ENCODE measurements at regions not wholly inside any gene's neighbourhood (a gene's known extent, or its start where the extent isn't known, plus 50 kb on each side); places are given as distances from the start of the nearest gene placed in this dataset.

DNA sequence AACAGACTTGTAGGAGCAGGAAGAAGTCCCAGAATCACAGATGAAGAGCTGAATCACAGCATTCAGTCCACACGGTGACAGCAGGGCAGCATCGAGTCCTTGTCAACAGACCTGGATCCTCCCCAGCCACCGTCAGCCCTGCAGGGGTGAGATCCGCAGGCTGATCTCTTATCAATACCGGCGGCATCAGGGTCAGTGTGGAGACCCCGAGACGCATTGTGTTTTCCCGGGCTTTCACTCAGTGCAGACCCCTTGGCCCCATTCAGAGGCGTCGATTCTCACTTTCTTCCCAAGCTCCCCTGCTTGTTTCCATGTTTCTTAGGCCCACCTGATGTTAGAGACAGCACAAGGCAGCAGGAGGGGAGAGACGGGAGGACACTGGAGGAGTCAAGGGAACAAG, 609.6 kb downstream of the PTPRU start:
- ChIA-PET CTCF (interaction anchor here (1.0 to 1.3 kb wide), 2 partner anchors 10 to 17 kb away, joined by 3 read pairs; no protein-coding TSS in a partner anchor), POLR2A (no interaction called here)
- no peak for DNase-seq (ENCODE audit: extremely low spot score)

DNA sequence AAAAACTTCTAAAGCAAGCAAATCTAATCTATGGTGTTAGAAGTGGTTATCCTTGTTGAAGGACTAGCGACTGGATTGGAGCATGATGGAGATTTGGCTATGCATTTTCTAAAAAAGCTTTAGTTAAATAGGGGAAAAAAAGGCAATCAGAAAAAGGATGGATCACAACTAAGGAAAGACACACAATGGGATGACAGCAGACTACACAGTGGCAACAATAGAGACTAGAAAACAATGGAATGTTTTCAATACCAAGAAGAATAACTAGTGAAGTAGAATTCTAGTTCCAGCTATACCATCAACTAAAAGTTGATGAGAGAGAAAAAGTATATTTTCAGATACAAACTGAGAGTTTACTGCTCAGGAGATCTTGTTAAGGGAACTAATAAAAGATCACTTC, 605.8 kb downstream of the PTPRU start:
- DNase-seq (ENCODE audit: extremely low spot score): no peak
- TF ChIP-seq, protein P1, sequence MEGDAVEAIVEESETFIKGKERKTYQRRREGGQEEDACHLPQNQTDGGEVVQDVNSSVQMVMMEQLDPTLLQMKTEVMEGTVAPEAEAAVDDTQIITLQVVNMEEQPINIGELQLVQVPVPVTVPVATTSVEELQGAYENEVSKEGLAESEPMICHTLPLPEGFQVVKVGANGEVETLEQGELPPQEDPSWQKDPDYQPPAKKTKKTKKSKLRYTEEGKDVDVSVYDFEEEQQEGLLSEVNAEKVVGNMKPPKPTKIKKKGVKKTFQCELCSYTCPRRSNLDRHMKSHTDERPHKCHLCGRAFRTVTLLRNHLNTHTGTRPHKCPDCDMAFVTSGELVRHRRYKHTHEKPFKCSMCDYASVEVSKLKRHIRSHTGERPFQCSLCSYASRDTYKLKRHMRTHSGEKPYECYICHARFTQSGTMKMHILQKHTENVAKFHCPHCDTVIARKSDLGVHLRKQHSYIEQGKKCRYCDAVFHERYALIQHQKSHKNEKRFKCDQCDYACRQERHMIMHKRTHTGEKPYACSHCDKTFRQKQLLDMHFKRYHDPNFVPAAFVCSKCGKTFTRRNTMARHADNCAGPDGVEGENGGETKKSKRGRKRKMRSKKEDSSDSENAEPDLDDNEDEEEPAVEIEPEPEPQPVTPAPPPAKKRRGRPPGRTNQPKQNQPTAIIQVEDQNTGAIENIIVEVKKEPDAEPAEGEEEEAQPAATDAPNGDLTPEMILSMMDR (IDR thresholded peaks at IDR 0.05; ENCODE audit: control extremely low read depth, extremely low read depth, low read depth, missing control alignments): no peak
- ChIA-PET CTCF (no interaction called here), POLR2A (no interaction called here)

More for the DNA sequence above, 609.6 kb downstream of the PTPRU start:
- TF ChIP-seq, protein P1 (IDR thresholded peaks at IDR 0.05; ENCODE audit: control extremely low read depth, extremely low read depth, low read depth, missing control alignments): no peak

DNA sequence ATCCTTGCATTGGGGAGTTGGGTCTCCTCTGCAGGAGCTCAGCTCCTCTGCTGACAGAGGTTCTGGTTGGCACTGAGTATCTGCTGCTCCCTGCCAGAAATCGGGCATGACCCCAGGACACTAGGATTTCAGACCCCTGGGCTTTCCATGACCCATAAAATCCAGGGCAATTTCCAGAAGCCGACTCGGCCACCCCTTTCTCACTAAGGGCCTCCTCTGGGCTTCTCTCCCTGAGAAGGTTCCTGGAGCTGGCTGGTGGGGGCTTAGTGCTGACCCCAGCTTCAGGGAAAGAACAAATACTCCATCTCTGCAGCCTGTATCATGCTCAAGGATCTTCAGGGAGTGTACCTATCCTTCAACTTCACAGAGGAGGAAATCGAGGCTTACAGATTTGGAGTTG, 603.4 kb downstream of the PTPRU start:
- ChIA-PET CTCF (interaction anchor here (2.0 kb wide), 1 partner anchor 10 kb away, joined by 12 read pairs; no protein-coding TSS in a partner anchor), POLR2A (no interaction called here)
- no peak for DNase-seq (ENCODE audit: extremely low spot score)
- TF ChIP-seq, protein P1 (IDR thresholded peaks at IDR 0.05; ENCODE audit: control extremely low read depth, extremely low read depth, low read depth, missing control alignments): no peak

DNA sequence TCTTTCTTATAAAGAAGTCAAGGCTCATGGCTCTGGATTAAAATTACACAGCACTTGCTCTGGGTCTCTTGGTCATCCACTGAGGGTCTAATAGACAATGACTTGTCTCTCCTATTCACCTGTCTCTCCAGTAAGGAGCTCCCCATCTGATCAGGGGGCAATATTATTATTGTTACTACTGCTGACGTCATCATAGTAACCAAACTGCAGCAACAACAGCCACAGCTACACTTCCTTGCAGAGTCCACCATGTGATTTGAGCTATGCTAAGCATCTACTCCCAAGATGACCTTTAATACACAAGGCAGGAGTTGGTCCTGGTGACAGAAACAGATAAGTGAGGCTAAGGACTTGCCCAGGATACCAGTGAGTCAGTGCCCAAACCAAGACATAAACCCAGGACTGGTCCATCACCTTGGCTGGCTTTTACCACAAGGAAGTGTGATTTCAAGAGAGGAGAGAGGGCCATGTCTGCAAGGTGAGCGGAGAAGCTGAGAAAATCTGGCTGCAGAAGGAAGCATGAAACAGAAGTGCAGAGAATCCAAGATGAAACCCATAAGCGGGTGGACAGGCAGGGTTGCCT, 602.5 kb downstream of the PTPRU start:
- ChIA-PET POLR2A (no interaction called here), CTCF (interaction anchor here (2.0 kb wide), 1 partner anchor 10 kb away, joined by 12 read pairs; no protein-coding TSS in a partner anchor)
- no peak for DNase-seq (ENCODE audit: extremely low spot score)
- TF ChIP-seq, protein P1 (IDR thresholded peaks at IDR 0.05; ENCODE audit: control extremely low read depth, extremely low read depth, low read depth, missing control alignments): no peak

DNA sequence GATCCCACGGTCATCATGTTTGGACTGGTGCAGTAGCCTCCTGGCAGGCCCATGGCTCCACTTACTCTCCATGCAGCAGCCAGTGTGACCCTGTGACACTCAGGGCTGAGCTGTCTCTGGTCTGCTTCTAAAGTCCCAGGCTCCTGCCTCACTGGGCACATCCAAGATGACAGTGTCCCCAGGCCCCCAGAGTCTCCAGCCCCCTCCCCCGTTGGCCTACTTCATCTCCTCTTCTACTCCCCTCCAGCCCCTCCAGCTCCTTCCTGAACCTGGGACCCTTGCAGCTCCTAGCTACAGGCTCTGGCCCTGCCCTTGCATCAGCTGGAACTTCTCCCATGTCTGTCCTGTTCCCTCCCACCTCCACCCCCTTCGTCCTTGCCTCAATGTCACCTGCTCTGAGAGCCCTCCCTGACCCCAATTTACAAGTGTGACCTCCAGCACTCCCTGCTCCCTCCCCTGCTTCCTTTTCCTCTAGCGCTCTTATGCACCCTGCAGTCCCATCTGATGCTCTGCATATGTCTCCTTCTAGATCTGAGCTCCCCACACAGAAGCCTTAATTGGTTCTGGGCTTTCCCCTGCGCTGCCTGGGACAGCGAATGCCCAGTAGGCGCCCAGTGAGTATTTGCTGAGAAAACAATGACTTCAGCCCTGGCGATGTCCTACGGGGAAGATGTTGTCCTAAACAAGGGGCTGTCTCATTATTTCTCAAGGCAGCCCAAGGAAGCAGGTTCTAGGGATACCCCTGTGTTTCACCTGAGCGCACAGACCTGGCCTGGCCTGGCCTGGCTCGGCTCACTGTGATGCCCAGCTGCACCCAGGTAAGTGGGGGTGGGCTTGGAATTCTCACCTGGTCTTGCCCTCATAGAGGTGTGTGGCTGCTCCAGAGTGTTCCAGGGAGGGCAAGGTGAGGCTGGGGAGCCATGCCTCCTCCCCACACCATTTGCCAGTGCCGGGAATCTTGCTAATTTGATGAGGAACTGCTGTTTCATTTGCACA, 600.6 kb downstream of the PTPRU start:
- TF ChIP-seq, protein P1 (IDR thresholded peaks at IDR 0.05; ENCODE audit: control extremely low read depth, extremely low read depth, low read depth, missing control alignments): no peak
- ChIA-PET POLR2A (no interaction called here), CTCF (interaction anchor here (1.0 to 1.2 kb wide), 2 partner anchors 15 to 32 kb away, joined by 3 read pairs; no protein-coding TSS in a partner anchor)
- DNase-seq (ENCODE audit: extremely low spot score): no peak

DNA sequence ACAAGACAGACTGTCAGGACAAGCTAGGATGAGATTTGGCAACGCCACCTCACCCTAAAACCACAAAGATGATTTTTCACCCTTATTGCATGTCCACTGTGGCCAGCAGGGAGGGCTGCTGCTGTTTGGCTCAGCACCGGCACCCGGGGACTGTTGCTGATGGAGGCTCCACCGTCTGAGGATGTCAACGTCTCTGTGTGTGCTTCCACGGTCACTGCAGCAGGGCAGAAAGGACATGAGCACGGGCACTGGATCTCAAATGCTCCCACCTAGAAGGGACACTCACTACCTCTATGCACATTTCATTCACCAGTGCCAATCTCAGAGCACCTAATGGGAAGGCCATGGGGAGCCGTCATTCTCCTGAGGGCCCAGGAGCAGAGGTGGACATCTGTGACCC, 599.6 kb downstream of the PTPRU start:
- CTCF ChIA-PET: interaction anchor here (1.2 kb wide), 1 partner anchor 33 kb away, joined by 3 read pairs; no protein-coding TSS in a partner anchor
- POLR2A ChIA-PET: no interaction called here
- no peak for DNase-seq (ENCODE audit: extremely low spot score)
- TF ChIP-seq, protein P1 (IDR thresholded peaks at IDR 0.05; ENCODE audit: control extremely low read depth, extremely low read depth, low read depth, missing control alignments): no peak

All from GM10248 (cell line).